Islet of Langerhans (tissue), 1 donor: ENCODE measurements at regions not wholly inside any gene's neighbourhood (a gene's known extent, or its start where the extent isn't known, plus 50 kb on each side); places are given as distances from the start of the nearest gene placed in this dataset.

Experiments
- FAIRE-seq: peaks from one replicate; lab custom pipeline; 2011; peaks lifted over from hg19 to GRCh38; lab: Jason Lieb, UNC

DNA sequence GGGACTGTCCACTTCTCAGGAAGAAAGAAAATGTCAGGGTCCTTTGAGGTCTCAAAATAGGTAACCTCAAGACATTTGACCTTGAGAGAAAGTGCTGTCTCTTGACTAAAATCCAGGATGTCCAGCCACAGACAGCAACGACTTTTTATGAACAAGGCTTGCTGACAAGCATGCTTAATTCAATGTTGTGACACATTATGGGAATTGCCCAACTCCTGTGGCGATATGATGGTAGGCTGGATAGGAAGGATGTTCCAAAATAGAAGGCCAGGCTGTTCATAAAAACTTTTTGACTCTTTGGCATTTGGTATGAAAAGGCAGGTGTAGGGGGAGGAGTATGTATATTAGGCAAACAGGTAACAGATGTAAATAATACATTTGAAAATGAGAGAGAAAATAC lies 50.8 kb upstream of the EDNRA start:
- no peak for FAIRE-seq
